Choroid plexus epithelial cell (primary cell): ENCODE measurements at regions not wholly inside any gene's neighbourhood (a gene's known extent, or its start where the extent isn't known, plus 50 kb on each side); places are given as distances from the start of the nearest gene placed in this dataset.
"Not testable (repeated sequence)": the region's sequence is repeated elsewhere in the genome, so short reads cannot be mapped to it uniquely, and the experiment has no call there.

ENCODE experiments used
- DNase-seq: peaks from one replicate; pipeline ENCODE4 v3.0.0-alpha.2; 2010; ENCODE audit warnings: low read depth
- H3K4me3 ChIP-seq: 2 replicates; pipeline ENCODE4 v1.5.1; 2011; ENCODE audit warnings: low read depth, mild to moderate bottlenecking, control low read depth, low read length, moderate library complexity
- TF ChIP-seq, protein P1 (sequence below): conservative IDR thresholded peaks from 2 replicates; pipeline ENCODE4 v1.5.1; 2011; ENCODE audit warnings: low read depth, mild to moderate bottlenecking, control low read depth, inconsistent platforms, low read length, moderate library complexity

DNA sequence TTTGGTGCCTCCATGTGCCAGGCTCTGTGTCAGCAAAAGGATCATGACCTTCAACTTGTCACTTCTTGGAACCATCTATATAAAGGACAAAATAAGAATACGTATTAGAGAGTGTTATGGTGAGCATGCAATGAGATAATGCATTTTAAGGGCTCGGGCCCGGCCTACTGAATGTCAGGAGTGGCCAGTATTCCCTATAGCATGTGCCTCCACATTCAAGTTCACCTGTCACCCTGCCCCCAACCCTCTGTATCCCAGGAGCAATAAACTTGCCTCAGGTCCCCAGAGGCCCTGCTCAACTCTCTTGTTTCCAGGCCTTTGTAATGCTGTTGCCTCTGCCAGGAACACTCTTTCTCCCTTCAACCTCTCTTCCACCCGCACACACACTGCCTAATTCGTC, 90.2 kb upstream of the SLC6A11 start:
- no peak overlapping the region for H3K4me3 ChIP-seq
- no peak for DNase-seq
- TF ChIP-seq, protein P1, sequence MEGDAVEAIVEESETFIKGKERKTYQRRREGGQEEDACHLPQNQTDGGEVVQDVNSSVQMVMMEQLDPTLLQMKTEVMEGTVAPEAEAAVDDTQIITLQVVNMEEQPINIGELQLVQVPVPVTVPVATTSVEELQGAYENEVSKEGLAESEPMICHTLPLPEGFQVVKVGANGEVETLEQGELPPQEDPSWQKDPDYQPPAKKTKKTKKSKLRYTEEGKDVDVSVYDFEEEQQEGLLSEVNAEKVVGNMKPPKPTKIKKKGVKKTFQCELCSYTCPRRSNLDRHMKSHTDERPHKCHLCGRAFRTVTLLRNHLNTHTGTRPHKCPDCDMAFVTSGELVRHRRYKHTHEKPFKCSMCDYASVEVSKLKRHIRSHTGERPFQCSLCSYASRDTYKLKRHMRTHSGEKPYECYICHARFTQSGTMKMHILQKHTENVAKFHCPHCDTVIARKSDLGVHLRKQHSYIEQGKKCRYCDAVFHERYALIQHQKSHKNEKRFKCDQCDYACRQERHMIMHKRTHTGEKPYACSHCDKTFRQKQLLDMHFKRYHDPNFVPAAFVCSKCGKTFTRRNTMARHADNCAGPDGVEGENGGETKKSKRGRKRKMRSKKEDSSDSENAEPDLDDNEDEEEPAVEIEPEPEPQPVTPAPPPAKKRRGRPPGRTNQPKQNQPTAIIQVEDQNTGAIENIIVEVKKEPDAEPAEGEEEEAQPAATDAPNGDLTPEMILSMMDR: no peak

- no peak overlapping the region for H3K4me3 ChIP-seq
- DNase-seq: no peak
- TF ChIP-seq, protein P1: no peak
These were observed 89.2 kb upstream of the SLC6A11 start for GRCh38 chr3:10726787-10727186.

DNA sequence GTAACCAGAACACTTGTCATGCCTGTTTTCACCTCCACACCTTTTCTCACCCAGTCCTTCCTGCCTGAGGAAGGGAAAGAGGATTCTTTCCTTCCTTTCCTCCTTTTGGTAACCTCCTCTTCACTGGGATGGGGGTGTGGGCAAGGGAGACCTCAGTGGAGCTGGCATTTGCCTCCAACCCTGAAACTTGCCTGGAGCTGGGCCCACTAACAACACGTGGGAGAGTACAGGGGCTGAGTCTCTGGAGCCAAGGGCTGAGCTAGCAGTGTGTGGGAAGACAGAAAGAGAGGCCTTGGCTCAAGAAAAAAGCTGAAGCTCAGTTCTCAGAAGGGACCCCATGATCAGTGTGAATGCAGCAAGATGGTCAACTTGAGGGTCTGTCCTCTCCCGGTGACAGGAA, 86.6 kb upstream of the SLC6A11 start:
- no peak overlapping the region for H3K4me3 ChIP-seq
- TF ChIP-seq, protein P1: no peak
- DNase-seq: no peak

- TF ChIP-seq, protein P1: no peak
- no peak for DNase-seq
- no peak overlapping the region for H3K4me3 ChIP-seq
These were observed 83.7 kb upstream of the SLC6A11 start for GRCh38 chr3:10732292-10732691.

DNA sequence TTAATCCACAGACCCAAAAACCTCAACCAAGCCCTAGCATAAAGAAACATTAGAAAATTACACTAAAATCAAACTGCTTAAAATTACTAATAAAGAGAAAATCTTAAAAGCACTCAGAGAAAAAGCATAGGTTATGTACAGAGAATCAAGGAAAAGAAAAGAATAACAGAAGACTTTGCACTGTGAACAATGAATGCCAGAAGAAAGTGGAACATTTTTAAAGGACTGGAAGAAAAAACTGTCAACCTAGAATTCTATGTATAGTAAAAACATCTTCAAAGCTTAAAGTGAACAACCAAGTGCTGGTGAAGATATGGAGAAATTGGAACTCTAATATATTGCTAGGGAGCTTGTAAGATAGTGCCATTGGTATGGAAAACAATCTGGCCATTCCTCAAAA, 82.7 kb upstream of the SLC6A11 start:
- TF ChIP-seq, protein P1: no peak
- no peak overlapping the region for H3K4me3 ChIP-seq
- DNase-seq: no peak

DNA sequence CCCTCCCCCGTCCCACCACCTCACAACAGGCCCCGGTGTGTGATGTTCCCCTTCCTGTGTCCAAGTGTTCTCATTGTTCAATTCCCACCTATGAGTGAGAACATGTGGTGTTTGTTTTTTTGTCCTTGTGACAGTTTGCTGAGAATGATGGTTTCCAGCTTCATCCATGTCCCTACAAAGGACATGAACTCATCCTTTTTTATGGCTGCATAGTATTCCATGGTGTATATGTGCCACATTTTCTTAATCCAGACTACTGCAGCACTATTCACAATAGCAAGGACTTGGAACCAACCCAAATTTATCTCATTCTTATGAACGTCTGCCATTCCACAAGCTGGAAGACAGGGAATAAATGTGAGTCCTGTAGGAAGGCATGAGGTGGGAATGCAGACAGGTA, 79.6 kb upstream of the SLC6A11 start:
- H3K4me3 ChIP-seq, DNase-seq: not testable (repeated sequence)

DNA sequence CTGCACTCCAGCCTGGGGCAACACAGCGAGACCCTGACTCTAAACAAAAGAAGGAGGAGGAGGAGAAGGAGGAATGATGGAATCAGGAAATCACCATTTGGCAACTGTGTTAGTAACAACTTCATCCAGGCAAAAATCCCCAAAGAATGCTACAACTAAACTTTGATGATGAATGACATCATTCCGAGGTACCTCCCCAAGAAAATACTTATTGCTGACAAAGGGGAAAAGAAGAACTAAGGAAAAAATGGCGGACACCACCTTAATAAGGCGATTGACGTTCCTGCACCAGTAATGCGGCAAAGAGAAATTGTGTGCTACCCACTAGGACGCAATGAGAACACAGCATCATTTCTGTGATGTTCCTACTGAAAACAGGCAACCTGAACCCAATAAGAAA, 78.2 kb upstream of the SLC6A11 start:
- DNase-seq: no peak
- TF ChIP-seq, protein P1: no peak
- H3K4me3 ChIP-seq: no peak overlapping the region
